ENCODE measurements at regions not wholly inside any gene's neighbourhood (a gene's known extent, or its start where the extent isn't known, plus 50 kb on each side); places are given as distances from the start of the nearest gene placed in this dataset.
"Not testable (repeated sequence)": the region's sequence is repeated elsewhere in the genome, so short reads cannot be mapped to it uniquely, and the experiment has no call there.

GRCh38 chrX:54615109-54615508 lies 85.1 kb downstream of the GNL3L start:
- no peak for DNase-seq

- DNase-seq: no peak
Measured at GRCh38 chrX:54633641-54634040, 103.6 kb downstream of the GNL3L start.

DNA sequence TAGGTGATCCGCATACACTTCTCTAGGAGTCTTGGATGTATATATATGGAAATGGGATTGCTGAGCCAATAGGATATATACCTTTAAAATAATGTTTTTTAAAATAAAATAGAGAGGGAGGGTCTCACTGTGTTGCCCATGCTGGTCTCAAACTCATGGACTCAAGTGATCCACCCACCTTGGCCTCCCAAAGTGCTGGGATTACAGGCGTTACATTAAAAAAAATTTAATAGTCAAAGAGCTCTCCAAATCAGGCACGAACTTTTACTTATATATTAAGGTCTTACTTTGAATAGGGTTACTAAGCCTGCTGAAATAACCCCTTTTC lies 109.0 kb downstream of the GNL3L start:
- DNase-seq: no peak

DNA sequence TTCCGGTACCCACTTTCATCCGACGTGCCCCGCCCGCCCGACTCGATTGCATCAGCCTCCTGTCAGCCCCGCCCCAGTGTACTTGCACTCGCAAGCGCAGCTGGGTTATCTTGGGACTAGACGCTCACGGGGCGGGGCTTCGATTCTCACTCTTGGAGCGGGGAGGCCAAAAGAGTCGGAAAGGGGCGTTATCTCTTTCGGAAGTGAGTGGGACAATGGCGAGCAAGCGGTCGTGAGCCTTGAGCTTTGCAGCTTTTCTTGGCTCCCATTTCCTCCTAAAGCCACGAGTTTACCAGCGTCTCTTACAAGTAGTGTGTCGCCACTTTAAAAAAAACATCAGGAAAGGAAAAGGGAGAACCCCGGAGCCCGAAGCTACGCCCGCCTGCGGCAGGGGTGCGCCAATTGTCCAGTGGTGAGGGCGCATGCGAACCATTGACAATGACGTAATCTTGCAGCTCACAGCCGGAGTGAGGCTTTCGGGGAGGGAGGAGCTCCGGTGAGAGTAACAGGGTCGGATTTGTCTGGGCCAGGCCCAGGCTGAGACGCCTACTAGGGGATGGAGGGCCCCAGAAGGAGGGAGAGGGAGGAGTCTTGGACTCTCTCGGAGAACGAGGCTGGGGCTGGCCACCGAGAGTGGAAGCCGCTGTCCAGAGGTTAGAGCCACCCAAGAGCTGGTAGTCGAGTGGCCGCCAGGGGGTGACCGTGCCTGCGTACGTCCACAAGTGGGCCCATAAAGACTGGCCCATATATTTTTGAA lies 109.5 kb downstream of the GNL3L start:
- DNase-seq: peak; percentile 96

DNA sequence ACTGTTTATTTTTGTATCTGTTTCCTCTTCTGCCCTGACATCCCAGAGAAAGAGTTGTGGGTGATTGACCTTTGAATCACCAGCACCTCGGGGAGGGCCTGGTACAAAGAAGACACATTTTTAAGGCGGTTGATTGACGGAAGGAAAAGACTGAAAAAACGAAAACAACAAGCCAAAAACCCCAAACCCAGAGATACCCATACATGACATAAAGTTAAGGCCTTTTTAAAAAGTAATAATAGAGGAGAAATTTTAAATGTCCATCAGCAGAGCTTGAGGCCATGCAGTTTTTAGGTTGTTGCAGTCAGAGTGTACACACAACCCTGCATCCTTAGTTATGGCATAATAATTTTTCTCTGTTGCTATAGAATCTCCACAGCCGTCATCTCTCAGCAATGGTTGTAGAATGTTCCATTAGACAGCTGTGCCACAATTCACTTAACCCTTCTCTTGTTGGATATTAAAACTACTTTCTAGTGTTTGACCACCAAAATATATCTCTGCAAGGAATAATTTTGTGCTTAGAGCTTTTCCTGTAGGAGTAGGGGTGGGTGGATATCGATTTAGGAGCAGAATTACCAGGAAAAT lies 110.2 kb downstream of the GNL3L start:
- DNase-seq: no peak

- no peak for DNase-seq
Measured at GRCh38 chrX:54640736-54641135, 110.7 kb downstream of the GNL3L start.

DNA sequence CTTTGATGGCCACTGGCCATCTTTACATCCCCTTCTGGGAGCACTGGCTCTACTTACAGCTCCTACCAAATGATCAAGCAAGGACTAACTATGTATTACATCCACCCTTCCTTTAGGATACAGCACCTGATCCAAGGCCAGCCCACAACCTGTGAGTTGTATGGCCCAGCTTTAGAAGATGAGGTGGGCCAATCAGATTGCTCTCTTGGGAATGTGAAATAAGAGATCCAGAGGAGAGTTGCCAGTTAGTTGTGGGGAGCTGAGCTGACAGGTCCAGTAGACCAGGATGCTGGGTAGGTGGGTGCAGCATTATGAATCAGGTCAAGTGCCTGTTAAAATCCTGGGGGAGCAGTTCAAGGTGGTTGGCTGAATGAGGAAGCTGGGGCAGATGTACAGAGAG lies 111.5 kb downstream of the GNL3L start:
- DNase-seq: no peak

GRCh38 chrX:54647607-54648006 lies 117.6 kb downstream of the GNL3L start:
- not testable (repeated sequence) for DNase-seq

DNA sequence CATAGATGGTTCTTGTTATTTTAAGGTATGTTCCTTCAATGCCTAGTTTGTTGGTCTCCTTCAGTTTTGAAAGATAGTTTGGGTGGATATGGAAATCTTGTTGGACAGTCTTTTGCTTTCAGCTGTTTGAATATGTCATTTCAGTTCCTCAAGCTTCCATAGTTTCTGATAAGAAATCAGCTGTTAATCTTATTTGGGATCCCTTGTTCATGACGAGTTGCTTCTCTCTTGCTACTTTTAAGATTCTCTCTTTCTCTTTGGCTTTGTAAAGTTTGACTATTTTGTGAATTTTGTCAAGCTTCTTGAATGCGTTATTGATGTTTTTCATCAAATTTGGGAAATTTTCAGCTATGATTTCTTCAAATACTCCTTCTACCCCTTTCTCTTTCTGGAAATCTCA lies 129.5 kb downstream of the GNL3L start:
- no peak for DNase-seq

GRCh38 chrX:54675762-54676161 lies 122.3 kb downstream of the ITIH6 start:
- DNase-seq: no peak

DNA sequence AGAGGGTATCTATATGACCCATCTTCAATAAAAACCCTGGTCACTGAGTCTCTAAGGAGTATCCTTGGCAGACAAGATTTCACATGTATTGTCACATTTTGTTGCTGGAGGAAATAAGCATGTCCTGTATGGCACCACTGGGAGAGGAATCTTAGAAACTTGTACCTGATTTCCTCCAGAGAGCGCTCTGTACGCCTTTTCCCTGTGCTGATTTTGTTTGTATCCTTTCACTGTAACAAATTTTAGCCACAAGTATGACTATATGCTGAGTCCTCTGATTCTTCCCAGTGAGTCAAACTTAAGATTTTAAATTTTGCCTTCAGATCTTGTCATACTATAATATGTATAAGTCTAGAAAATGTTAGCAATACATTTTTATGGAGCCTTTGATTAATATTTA lies 102.8 kb downstream of the ITIH6 start:
- DNase-seq: no peak

- DNase-seq: no peak
Measured at GRCh38 chrX:54695816-54696487, 102.1 kb downstream of the ITIH6 start.
